ENCODE measurements at regions not wholly inside any gene's neighbourhood (a gene's known extent, or its start where the extent isn't known, plus 50 kb on each side); places are given as distances from the start of the nearest gene placed in this dataset.

GRCh38 chr2:104415284-104415683 is 438.6 kb upstream of the POU3F3 start:
- TF ChIP-seq, protein P1, sequence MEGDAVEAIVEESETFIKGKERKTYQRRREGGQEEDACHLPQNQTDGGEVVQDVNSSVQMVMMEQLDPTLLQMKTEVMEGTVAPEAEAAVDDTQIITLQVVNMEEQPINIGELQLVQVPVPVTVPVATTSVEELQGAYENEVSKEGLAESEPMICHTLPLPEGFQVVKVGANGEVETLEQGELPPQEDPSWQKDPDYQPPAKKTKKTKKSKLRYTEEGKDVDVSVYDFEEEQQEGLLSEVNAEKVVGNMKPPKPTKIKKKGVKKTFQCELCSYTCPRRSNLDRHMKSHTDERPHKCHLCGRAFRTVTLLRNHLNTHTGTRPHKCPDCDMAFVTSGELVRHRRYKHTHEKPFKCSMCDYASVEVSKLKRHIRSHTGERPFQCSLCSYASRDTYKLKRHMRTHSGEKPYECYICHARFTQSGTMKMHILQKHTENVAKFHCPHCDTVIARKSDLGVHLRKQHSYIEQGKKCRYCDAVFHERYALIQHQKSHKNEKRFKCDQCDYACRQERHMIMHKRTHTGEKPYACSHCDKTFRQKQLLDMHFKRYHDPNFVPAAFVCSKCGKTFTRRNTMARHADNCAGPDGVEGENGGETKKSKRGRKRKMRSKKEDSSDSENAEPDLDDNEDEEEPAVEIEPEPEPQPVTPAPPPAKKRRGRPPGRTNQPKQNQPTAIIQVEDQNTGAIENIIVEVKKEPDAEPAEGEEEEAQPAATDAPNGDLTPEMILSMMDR (IDR thresholded peaks at IDR 0.05; ENCODE audit: insufficient read depth, low read length, poor library complexity, severe bottlenecking): no peak
- TF ChIP-seq EZH2phosphoT487 (conservative IDR thresholded peaks at IDR 0.05; ENCODE audit: low read length): no peak
